IMR-90 (cell line): ENCODE measurements at regions not wholly inside any gene's neighbourhood (a gene's known extent, or its start where the extent isn't known, plus 50 kb on each side); places are given as distances from the start of the nearest gene placed in this dataset.
A peak's percentile ranks its signal among the peaks of the same experiment; 100 is the strongest.

Experiments
- ATAC-seq: fragments of 200-7000 bp; cut with Tn5 transposase; 2 replicates; pipeline ENCODE4 v1.9.1; 2020; ENCODE audit warnings: low read depth, mild to moderate bottlenecking, moderate library complexity
- BruUV-seq: library from RNA; stranded (reverse); fragments of 400-500 nt; replicated peaks from 2 replicates; lab custom pipeline; 2021; lab: Mats Ljungman, UMichigan
- CTCF ChIA-PET: fragments of 300-600 bp; formaldehyde crosslinking; extraction: SDS; loops from one replicate; lab custom pipeline; 2021; ENCODE audit warnings: antibody characterized with exemption; lab: Yijun Ruan, JAX
- POLR2A ChIA-PET: fragments of 300-600 bp; sonication (Branson Sonifier 250); formaldehyde crosslinking; loops from one replicate; lab custom pipeline; 2022; ENCODE audit warnings: antibody characterized with exemption; ENCODE audit not compliant: unreplicated experiment; lab: Charles Lee
- DNase-seq: peaks from one replicate; pipeline ENCODE4 v3.0.0; 2013
- H2AFZ ChIP-seq: replicated peaks from 2 replicates; pipeline ENCODE3; 2013; ENCODE audit warnings: low read length, mild to moderate bottlenecking; ENCODE audit not compliant: poor library complexity
- H2AK5ac ChIP-seq: 2 replicates; pipeline ENCODE4 v1.6.1; 2013; ENCODE audit warnings: low read depth, low read length, inconsistent platforms
- H2AK9ac ChIP-seq: replicated peaks from 2 replicates; pipeline ENCODE3; 2013; ENCODE audit warnings: mild to moderate bottlenecking, low read depth, low read length, moderate library complexity; ENCODE audit not compliant: poor library complexity
- H2BK120ac ChIP-seq: 2 replicates; pipeline ENCODE4 v1.6.1; 2013; ENCODE audit warnings: low read depth, low read length, inconsistent platforms
- H2BK15ac ChIP-seq: 3 replicates; pipeline ENCODE4 v1.6.1; 2013; ENCODE audit warnings: low read depth, low read length, inconsistent platforms
- H2BK20ac ChIP-seq: 2 replicates; pipeline ENCODE4 v1.6.1; 2013; ENCODE audit warnings: low read depth, mild to moderate bottlenecking, inconsistent platforms, low read length, moderate library complexity
- H2BK5ac ChIP-seq: 2 replicates; pipeline ENCODE4 v1.6.1; 2013; ENCODE audit warnings: mild to moderate bottlenecking, low read depth, low read length, inconsistent platforms; ENCODE audit not compliant: poor library complexity, severe bottlenecking
- H3K14ac ChIP-seq: replicated peaks from 2 replicates; pipeline ENCODE4 v1.6.1; 2013; ENCODE audit warnings: low read depth, low read length, inconsistent platforms
- H3K18ac ChIP-seq: 2 replicates; pipeline ENCODE4 v1.6.1; 2013; ENCODE audit warnings: low read depth, low read length, control low read depth
- H3K23ac ChIP-seq: 2 replicates; pipeline ENCODE4 v1.6.1; 2013; ENCODE audit warnings: low read depth, low read length, inconsistent platforms
- H3K27ac ChIP-seq: 2 replicates; pipeline ENCODE4 v1.5.1; 2013; ENCODE audit warnings: mild to moderate bottlenecking, control low read depth, low read length; ENCODE audit not compliant: insufficient read depth
- H3K27me3 ChIP-seq: 2 replicates; pipeline ENCODE4 v1.6.1; 2013; ENCODE audit warnings: low read length; ENCODE audit not compliant: control insufficient read depth, insufficient read depth
- H3K36me3 ChIP-seq: 2 replicates; pipeline ENCODE4 v1.6.1; 2013; ENCODE audit warnings: low read length, mixed read lengths; ENCODE audit not compliant: control insufficient read depth, insufficient read depth
- H3K4ac ChIP-seq: 2 replicates; pipeline ENCODE4 v1.6.1; 2013; ENCODE audit warnings: low read depth, low read length, inconsistent platforms
- H3K4me1 ChIP-seq: 2 replicates; pipeline ENCODE4 v1.6.1; 2013; ENCODE audit warnings: low read length, mixed read lengths; ENCODE audit not compliant: control insufficient read depth, insufficient read depth
- H3K4me2 ChIP-seq: 2 replicates; pipeline ENCODE4 v1.6.1; 2013; ENCODE audit warnings: low read depth, mild to moderate bottlenecking, control low read depth, low read length, moderate library complexity
- H3K4me3 ChIP-seq: 2 replicates; pipeline ENCODE4 v1.5.1; 2013; ENCODE audit warnings: low read depth, mild to moderate bottlenecking, control low read depth, low read length, moderate library complexity; ENCODE audit not compliant: insufficient read depth
- H3K56ac ChIP-seq: 2 replicates; pipeline ENCODE4 v1.6.1; 2013; ENCODE audit warnings: low read length, inconsistent platforms; ENCODE audit not compliant: insufficient read depth; ENCODE audit errors: extremely low read depth
- H3K79me1 ChIP-seq, 2 experiments: 2 replicates each; pipeline ENCODE4 v1.6.1; 2013; ENCODE audit warnings: low read length in 2 of 2, inconsistent platforms in 1 of 2, low read depth in 1 of 2
- H3K9ac ChIP-seq: 2 replicates; pipeline ENCODE4 v1.6.1; 2013; ENCODE audit warnings: low read depth, low read length, control low read depth
- H3K9me1 ChIP-seq: 2 replicates; pipeline ENCODE4 v1.6.1; 2013; ENCODE audit warnings: low read length, inconsistent platforms; ENCODE audit not compliant: insufficient read depth
- H3K9me3 ChIP-seq: 2 replicates; pipeline ENCODE4 v1.6.1; 2013; ENCODE audit warnings: low read length; ENCODE audit not compliant: control insufficient read depth, insufficient read depth
- H4K20me1 ChIP-seq: 2 replicates; pipeline ENCODE4 v1.6.1; 2013; ENCODE audit warnings: low read length, inconsistent platforms; ENCODE audit not compliant: insufficient read depth
- H4K5ac ChIP-seq: 2 replicates; pipeline ENCODE4 v1.6.1; 2013; ENCODE audit warnings: mild to moderate bottlenecking, low read depth, low read length, control low read depth
- H4K8ac ChIP-seq, 2 experiments: 2 replicates each; pipeline ENCODE4 v1.6.1; 2013; ENCODE audit warnings: low read depth in 2 of 2, low read length in 2 of 2, control low read depth in 1 of 2, inconsistent platforms in 1 of 2
- H4K91ac ChIP-seq: 2 replicates; pipeline ENCODE4 v1.6.1; 2013; ENCODE audit warnings: low read depth, low read length, inconsistent platforms; ENCODE audit not compliant: insufficient read depth
- BHLHE40 ChIP-seq: fragments of 150-350 bp; IDR thresholded peaks from 2 replicates; pipeline ENCODE4 v1.6.1; 2016; ENCODE audit warnings: mild to moderate bottlenecking, low read depth, low read length
- MAFK ChIP-seq: IDR thresholded peaks from 2 replicates; pipeline ENCODE4 v1.6.1; 2012; ENCODE audit warnings: low read depth, low read length, improper control_type of control experiment
- USF2 ChIP-seq: fragments of 150-350 bp; IDR thresholded peaks from 2 replicates; pipeline ENCODE4 v1.6.1; 2017; ENCODE audit warnings: mild to moderate bottlenecking, antibody characterized with exemption, low read length, low read depth
- WGBS, 2 experiments: methylation state at CpG; one replicate each; pipeline versions ENCODE4 v1.1.5 to v1.1.7; 2013; ENCODE audit warnings: missing lambda C conversion rate in 2 of 2; ENCODE audit not compliant: insufficient read length in 1 of 2; ENCODE audit errors: extremely low coverage in 2 of 2; 5-methylcytosine and 5-hydroxymethylcytosine counted together
- dilution Hi-C: fragments of 300-500 bp; cut with HindIII; formaldehyde crosslinking; loops from one replicate; pipeline ENCODE4 v1.14.3; 2018; ENCODE audit warnings: low sequenced_read_pairs; ENCODE audit not compliant: unreplicated experiment
- in situ Hi-C: fragments of 300-500 bp; cut with MboI; formaldehyde crosslinking; loops from 3 replicates; pipeline ENCODE4 v1.14.3; 2019; ENCODE audit warnings: low sequenced_read_pairs, inconsistent platforms, mixed read lengths
- intact Hi-C: fragments of 100-400 bp; cut with micrococcal nuclease; formaldehyde crosslinking; loops from 2 replicates; pipeline ENCODE4 v1.10.0; 2022

- Histone ChIP-seq H3K27ac (no peak overlapping the region), H3K4me3 (no peak overlapping the region), H3K9ac (no peak overlapping the region), H3K4ac (no peak overlapping the region), H3K56ac (no peak overlapping the region), H3K18ac (no peak overlapping the region), H3K27me3 (peaks cover 3% of the 10 kb centered on the region), H3K36me3 (no peaks in the 10 kb centered on the region), H3K9me1 (no peaks in the 10 kb centered on the region), H3K9me3 (no peaks in the 10 kb centered on the region), H2BK5ac (no peak overlapping the region), H2AK9ac (no peak overlapping the region), H2BK20ac (no peak overlapping the region), H3K23ac (no peak overlapping the region), H2AK5ac (no peak overlapping the region), H3K79me1 (no peaks in the 10 kb centered on the region), H4K8ac (no peak overlapping the region), H2BK120ac (no peak overlapping the region), H4K5ac (no peak overlapping the region), H4K20me1 (no peaks in the 10 kb centered on the region), H3K14ac (no peak overlapping the region), H4K91ac (no peak overlapping the region), H3K4me2 (no peak overlapping the region), H3K4me1 (no peaks in the 10 kb centered on the region), H2BK15ac (no peak overlapping the region), H2AFZ (no peak overlapping the region)
- intact Hi-C loops, result no loop called here
- no TSS peak for BruUV-seq
- in situ Hi-C loops, result loop anchor here (10.0 kb wide), 1 partner anchor 61 kb away; no protein-coding TSS in a partner anchor
- TF ChIP-seq MAFK (peak; percentile 75), BHLHE40 (no peak), USF2 (no peak)
- CTCF ChIA-PET, result no interaction called here
- no CpG with 5 or more reads among the region's 1 CpG for WGBS, 2 experiments
- ATAC-seq (no peak), DNase-seq (no peak)
- dilution Hi-C loops, result no loop called here
- POLR2A ChIA-PET, result no interaction called here
These were observed 117.3 kb upstream of the SLC24A5 start for GRCh38 chr15:48003441-48003840.
